ENCODE measurements at regions not wholly inside any gene's neighbourhood (a gene's known extent, or its start where the extent isn't known, plus 50 kb on each side); places are given as distances from the start of the nearest gene placed in this dataset.

- DNase-seq (no peak), ATAC-seq (no peak)
- Mint-ChIP-seq H3K27ac (no peak overlapping the region), H3K9me3 (peaks cover 4% of the 10 kb centered on the region), H3K4me1 (no peaks in the 10 kb centered on the region), H3K36me3 (ENCODE audit: low read depth) (no peaks in the 10 kb centered on the region), H3K4me3 (no peak overlapping the region), H3K27me3 (peaks cover 2% of the 10 kb centered on the region)
These were observed 55.9 kb upstream of the PROX1 start for GRCh38 chr1:213931836-213932235.

GRCh38 chr1:213933336-213933735 lies 54.4 kb upstream of the PROX1 start:
- ATAC-seq (no peak), DNase-seq (no peak)
- Mint-ChIP-seq H3K36me3 (ENCODE audit: low read depth) (no peaks in the 10 kb centered on the region), H3K9me3 (peaks cover 4% of the 10 kb centered on the region), H3K4me1 (no peaks in the 10 kb centered on the region), H3K27ac (no peak overlapping the region), H3K4me3 (no peak overlapping the region), H3K27me3 (peaks cover 2% of the 10 kb centered on the region)

GRCh38 chr1:213934649-213935048 lies 53.1 kb upstream of the PROX1 start:
- Mint-ChIP-seq H3K4me3 (no peak overlapping the region), H3K27me3 (peaks cover 2% of the 10 kb centered on the region), H3K27ac (no peak overlapping the region), H3K9me3 (peaks cover 4% of the 10 kb centered on the region), H3K36me3 (ENCODE audit: low read depth) (no peaks in the 10 kb centered on the region), H3K4me1 (no peaks in the 10 kb centered on the region)
- no peak for ATAC-seq
- DNase-seq: no peak

- H3K27ac Mint-ChIP-seq: no peak overlapping the region
- ATAC-seq (no peak), DNase-seq (no peak)
- H3K36me3 Mint-ChIP-seq (ENCODE audit: low read depth): no peaks in the 10 kb centered on the region
- H3K27me3 Mint-ChIP-seq: peaks cover 2% of the 10 kb centered on the region
- peaks cover 4% of the 10 kb centered on the region for H3K9me3 Mint-ChIP-seq
- H3K4me3 Mint-ChIP-seq: no peak overlapping the region
- no peaks in the 10 kb centered on the region for H3K4me1 Mint-ChIP-seq
These were observed 51.2 kb upstream of the PROX1 start for GRCh38 chr1:213936571-213936970.
